Pons (tissue), 1 donor: ENCODE measurements at regions not wholly inside any gene's neighbourhood (a gene's known extent, or its start where the extent isn't known, plus 50 kb on each side); places are given as distances from the start of the nearest gene placed in this dataset.

ENCODE experiments used
- DNase-seq: peaks from one replicate; pipeline ENCODE4 v3.0.0-alpha.2; 2016; ENCODE audit warnings: low spot score

- DNase-seq, result no peak
Measured at GRCh38 chr9:105023788-105024187, 95.8 kb upstream of the ABCA1 start.

GRCh38 chr9:105024529-105024928 is 96.6 kb upstream of the ABCA1 start:
- no peak for DNase-seq

GRCh38 chr9:105026451-105026850 is 98.5 kb upstream of the ABCA1 start:
- DNase-seq, result no peak

GRCh38 chr9:105027084-105027483 is 99.1 kb upstream of the ABCA1 start:
- no peak for DNase-seq

GRCh38 chr9:105030285-105030684 is 102.3 kb upstream of the ABCA1 start:
- DNase-seq, result no peak

GRCh38 chr9:105037139-105037538 is 109.2 kb upstream of the ABCA1 start:
- DNase-seq, result no peak

- DNase-seq, result no peak
Measured at GRCh38 chr9:105038051-105038450, 110.1 kb upstream of the ABCA1 start.

GRCh38 chr9:105039175-105039799 is 111.3 kb upstream of the ABCA1 start:
- DNase-seq, result no peak

GRCh38 chr9:105043370-105043936 is 115.5 kb upstream of the ABCA1 start:
- DNase-seq, result no peak

- DNase-seq, result peak; percentile 66
Measured at GRCh38 chr9:105044518-105044917, 116.6 kb upstream of the ABCA1 start.

GRCh38 chr9:105046907-105047741 is 119.2 kb upstream of the ABCA1 start:
- DNase-seq, result no peak

GRCh38 chr9:105047742-105048041 is 119.7 kb upstream of the ABCA1 start:
- no peak for DNase-seq

- no peak for DNase-seq
Measured at GRCh38 chr9:105048331-105048730, 120.4 kb upstream of the ABCA1 start.

- DNase-seq, result no peak
Measured at GRCh38 chr9:105050296-105050695, 122.3 kb upstream of the ABCA1 start.

GRCh38 chr9:105051897-105052296 is 123.9 kb upstream of the ABCA1 start:
- no peak for DNase-seq

- DNase-seq, result no peak
Measured at GRCh38 chr9:105052346-105052745, 124.4 kb upstream of the ABCA1 start.

- DNase-seq, result no peak
Measured at GRCh38 chr9:105053209-105053652, 125.3 kb upstream of the ABCA1 start.

GRCh38 chr9:105054491-105054890 is 126.5 kb upstream of the ABCA1 start:
- DNase-seq, result no peak

- DNase-seq, result no peak
Measured at GRCh38 chr9:105055917-105056316, 128.0 kb upstream of the ABCA1 start.

- no peak for DNase-seq
Measured at GRCh38 chr9:105057551-105057950, 129.6 kb upstream of the ABCA1 start.

- no peak for DNase-seq
Measured at GRCh38 chr9:105059252-105059651, 131.3 kb upstream of the ABCA1 start.

GRCh38 chr9:105062222-105062855 is 134.4 kb upstream of the ABCA1 start:
- no peak for DNase-seq
